Stimulated activated CD4-positive, alpha-beta T cell treated with anti-CD3 and anti-CD28 coated beads, Interleukin-12 subunit alpha, Interleukin-12 subunit beta, amount 100 ng/mL, for 24 hours (primary cell): ENCODE measurements at regions not wholly inside any gene's neighbourhood (a gene's known extent, or its start where the extent isn't known, plus 50 kb on each side); places are given as distances from the start of the nearest gene placed in this dataset.

Experiments
- DNase-seq, 2 experiments: peaks; one replicate each; pipeline ENCODE4 v3.0.0-alpha.2; 2020; ENCODE audit warnings: low read depth in 2 of 2

- no peak for DNase-seq
These were observed 565.7 kb upstream of the WWC1 start for GRCh38 chr5:167725741-167726140.

- DNase-seq: no peak
These were observed 564.8 kb upstream of the WWC1 start for GRCh38 chr5:167726642-167727041.

GRCh38 chr5:167730121-167730520 is 561.3 kb upstream of the WWC1 start:
- no peak for DNase-seq

DNA sequence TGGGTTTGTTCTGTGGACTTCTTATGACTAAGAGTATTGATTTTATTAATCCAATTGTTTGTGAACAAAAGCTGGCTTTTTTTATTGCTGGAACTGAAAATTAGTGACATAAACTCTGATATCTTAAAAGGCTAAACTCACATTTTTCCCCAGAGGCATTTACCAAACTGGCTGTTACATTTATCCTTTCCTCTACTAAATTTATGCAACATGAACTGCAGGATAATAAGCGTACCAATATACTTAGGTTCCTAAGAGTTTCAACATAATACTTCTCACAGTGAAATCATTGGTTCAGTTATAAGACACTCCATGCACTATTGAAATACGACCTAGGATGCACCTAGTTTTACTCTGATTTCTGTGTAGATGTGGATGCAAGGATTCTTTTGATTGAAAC is 560.8 kb upstream of the WWC1 start:
- DNase-seq: no peak

DNA sequence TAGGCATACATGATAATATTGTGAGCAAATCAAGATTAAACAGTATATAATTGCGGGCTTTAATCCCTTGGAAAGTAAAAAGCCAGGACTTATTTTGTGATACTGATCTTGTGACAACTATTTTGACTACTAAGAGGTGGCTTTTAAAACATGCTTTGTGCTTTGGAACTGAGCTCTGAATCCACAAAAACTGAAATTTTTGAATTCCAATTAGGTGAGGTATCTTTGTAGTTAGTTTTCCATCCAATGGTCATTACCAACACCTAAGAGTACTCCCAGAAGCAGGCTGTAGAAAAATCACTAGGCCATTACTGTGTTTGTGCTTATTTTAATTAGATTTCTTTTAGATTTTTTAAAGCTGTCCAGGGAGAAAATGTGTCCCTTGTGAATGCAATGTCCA is 559.5 kb upstream of the WWC1 start:
- DNase-seq: no peak

- no peak for DNase-seq
These were observed 558.9 kb upstream of the WWC1 start for GRCh38 chr5:167732499-167732898.

GRCh38 chr5:167736992-167737391 is 554.5 kb upstream of the WWC1 start:
- DNase-seq: no peak

GRCh38 chr5:167743695-167744464 is 547.6 kb upstream of the WWC1 start:
- DNase-seq: no peak

GRCh38 chr5:167745868-167746267 is 545.6 kb upstream of the WWC1 start:
- DNase-seq: no peak

- DNase-seq: no peak
These were observed 540.9 kb upstream of the WWC1 start for GRCh38 chr5:167750586-167750985.

DNA sequence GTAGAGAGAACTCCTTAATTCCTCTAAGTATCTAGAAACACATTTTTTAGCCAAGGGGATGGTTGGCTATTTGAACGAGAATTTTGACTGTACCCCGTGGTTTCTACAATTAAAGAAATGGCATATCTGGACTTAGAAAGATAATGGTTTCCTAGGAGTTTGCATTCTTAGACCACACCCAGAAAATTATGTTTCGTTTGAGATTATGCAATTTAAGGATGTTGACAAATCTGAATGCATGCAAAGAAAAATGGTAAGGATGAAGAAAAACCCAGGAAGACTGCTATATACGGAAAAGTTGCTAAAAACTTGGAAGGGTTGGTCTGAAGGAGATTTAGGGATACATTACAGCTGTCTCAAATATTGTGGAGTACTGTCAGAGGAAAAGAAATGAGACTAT is 538.5 kb upstream of the WWC1 start:
- DNase-seq: no peak

- DNase-seq: no peak
These were observed 537.5 kb upstream of the WWC1 start for GRCh38 chr5:167753725-167754490.

GRCh38 chr5:167754501-167755021 is 536.9 kb upstream of the WWC1 start:
- no peak for DNase-seq

GRCh38 chr5:167755420-167755819 is 536.0 kb upstream of the WWC1 start:
- no peak for DNase-seq

DNA sequence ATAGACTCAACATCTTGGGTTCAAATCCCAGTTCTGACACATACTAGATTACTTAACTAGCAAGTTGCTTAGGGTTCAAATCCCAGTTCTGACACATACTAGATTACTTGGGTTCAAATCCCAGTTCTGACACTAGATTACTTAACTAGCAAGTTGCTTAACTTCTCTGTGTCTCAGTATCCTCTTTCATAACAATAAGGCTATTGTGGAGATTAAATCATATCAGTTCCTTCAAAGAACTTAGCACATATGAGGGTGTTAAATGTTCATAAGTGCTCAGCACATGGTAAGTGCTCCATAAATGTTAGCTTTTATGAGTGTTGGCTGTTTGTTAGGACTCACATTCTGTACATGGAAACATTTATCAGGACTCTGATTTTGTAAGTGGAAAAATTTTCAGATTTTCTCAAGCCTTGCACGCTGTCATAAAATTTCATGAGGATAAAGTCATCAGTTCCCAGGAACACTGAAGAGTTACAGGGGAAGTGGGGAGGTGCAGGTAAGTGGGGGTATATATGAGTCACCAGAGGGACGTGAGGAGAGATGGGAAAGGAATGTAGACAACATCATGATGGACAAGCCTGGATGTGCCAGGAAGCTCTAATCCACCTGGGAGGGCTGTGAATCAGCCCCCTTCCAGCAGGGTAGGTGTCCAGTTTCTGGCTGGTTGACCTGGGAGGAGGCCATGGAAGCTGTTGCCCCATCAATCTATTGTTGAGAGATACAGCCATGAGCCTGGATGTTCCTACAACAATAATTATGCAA is 532.2 kb upstream of the WWC1 start:
- no peak for DNase-seq

- DNase-seq: no peak
These were observed 527.7 kb upstream of the WWC1 start for GRCh38 chr5:167763772-167764171.

GRCh38 chr5:167764641-167765289 is 526.7 kb upstream of the WWC1 start:
- DNase-seq: no peak

DNA sequence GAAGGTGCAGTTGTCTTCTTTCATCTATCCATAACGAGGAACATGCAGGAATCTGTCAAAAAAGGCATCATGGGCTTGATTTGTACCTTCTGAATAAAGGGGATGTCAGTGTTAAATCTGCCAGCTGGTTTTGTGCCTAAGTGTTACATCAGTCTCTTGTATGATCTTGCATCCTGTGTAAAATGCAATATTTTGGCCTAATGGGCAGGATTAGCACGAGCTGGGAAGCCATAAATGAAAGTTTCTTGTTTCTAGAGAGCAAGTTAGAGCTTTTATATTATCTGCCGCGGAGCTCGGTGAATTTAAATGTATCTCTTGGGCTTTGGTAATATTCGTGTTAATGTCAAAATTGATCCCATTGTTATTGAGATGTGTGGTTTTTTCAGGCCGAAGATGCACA is 526.1 kb upstream of the WWC1 start:
- DNase-seq: no peak

DNA sequence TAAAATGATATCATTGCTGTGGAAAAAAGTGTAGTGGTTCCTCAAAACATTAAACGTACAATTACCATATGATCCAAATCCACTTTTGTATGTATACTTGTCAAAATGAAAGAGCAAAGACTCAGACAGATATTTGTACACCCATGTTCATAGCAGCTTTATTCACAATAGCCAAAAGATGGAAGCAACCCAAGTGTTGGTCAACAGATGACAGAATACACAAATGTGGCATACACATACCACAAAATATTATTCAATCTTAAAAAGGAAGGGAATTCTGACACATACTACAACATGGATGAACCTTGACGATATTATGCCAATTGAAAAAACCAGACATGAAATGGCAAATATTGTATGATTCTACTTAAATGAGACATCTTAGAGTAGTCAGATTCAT is 524.5 kb upstream of the WWC1 start:
- no peak for DNase-seq

GRCh38 chr5:167767795-167768194 is 523.6 kb upstream of the WWC1 start:
- DNase-seq: no peak

DNA sequence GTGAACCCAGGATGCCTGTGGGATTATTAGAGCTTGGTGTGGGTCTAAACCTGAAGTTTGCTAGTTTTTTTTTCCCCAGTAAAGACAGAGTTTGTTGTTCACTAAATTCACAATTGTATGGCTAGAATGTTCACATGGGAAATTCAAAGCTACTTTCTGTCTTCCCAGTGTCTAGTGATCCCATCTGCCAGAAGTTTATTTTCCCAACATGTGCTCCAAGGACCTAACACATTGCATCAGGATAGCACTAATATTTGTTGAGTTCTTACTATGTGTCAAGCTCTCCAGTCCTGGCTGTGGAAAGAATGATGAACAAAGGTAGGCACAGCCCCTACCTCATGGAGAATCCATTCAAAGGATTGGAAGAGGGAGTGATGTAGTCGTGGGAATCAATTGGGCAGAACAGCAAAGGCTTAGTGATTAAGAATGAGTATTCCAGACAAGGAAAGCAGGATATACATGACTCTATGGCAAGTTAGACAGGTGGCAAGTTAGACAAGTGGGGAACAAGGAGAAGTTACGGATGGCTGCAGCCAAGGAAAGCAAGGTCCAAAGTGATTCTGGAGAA is 521.5 kb upstream of the WWC1 start:
- no peak for DNase-seq

DNA sequence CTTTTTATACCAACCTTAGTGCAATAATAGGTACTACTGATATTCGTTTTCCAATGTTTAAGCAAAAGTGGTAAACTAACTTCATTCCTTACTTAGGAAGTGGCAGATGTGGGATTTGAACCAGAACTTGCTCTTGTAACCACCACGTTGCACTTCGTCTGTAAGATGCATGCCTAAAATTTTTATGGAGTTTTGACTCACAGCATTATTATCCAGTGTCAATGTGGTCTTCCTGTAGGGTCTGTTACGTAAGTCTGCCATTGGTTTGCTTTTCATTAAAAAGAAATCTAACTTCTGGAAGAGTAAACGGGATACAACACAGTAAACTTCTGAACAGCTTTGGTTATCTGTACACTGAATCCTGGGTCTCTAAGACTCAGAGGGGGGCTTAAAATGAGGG is 521.0 kb upstream of the WWC1 start:
- no peak for DNase-seq
